Endodermal cell (in vitro differentiated cells): ENCODE measurements at regions not wholly inside any gene's neighbourhood (a gene's known extent, or its start where the extent isn't known, plus 50 kb on each side); places are given as distances from the start of the nearest gene placed in this dataset.

Experiments used
- DNase-seq: peaks from one replicate; pipeline ENCODE4 v3.0.0-alpha.2; 2017
- H3K27ac ChIP-seq: 2 replicates; pipeline ENCODE4 v1.5.1; 2013; ENCODE audit warnings: mild to moderate bottlenecking, low read depth, low read length, moderate library complexity
- H3K27me3 ChIP-seq: 2 replicates; pipeline ENCODE4 v1.6.1; 2013; ENCODE audit warnings: mild to moderate bottlenecking, low read length, moderate library complexity; ENCODE audit not compliant: insufficient read depth, control insufficient read depth, poor library complexity, severe bottlenecking
- H3K36me3 ChIP-seq: 2 replicates; pipeline ENCODE4 v1.7.0; 2013; ENCODE audit warnings: mild to moderate bottlenecking, low read length, moderate library complexity; ENCODE audit not compliant: control insufficient read depth, insufficient read depth
- H3K4me1 ChIP-seq: one replicate; pipeline ENCODE4 v1.7.0; 2013; ENCODE audit warnings: low read length; ENCODE audit not compliant: control insufficient read depth, insufficient read depth
- H3K4me3 ChIP-seq: 2 replicates; pipeline ENCODE4 v1.5.1; 2013; ENCODE audit warnings: mild to moderate bottlenecking, low read length, moderate library complexity
- H3K9ac ChIP-seq: 2 replicates; pipeline ENCODE4 v1.6.1; 2013; ENCODE audit warnings: mild to moderate bottlenecking, low read length, moderate library complexity; ENCODE audit not compliant: poor library complexity, severe bottlenecking; ENCODE audit errors: extremely low read depth
- H3K9me3 ChIP-seq: 2 replicates; pipeline ENCODE4 v1.6.1; 2013; ENCODE audit warnings: mild to moderate bottlenecking, low read length, moderate library complexity; ENCODE audit not compliant: control insufficient read depth
- H3K27ac Mint-ChIP-seq: 2 replicates; pipeline ENCODE4 v1.8.0; 2020; ENCODE audit warnings: mixed read lengths
- H3K27me3 Mint-ChIP-seq: 2 replicates; pipeline ENCODE4 v1.8.0; 2021; ENCODE audit warnings: mild to moderate bottlenecking, mixed read lengths; ENCODE audit not compliant: insufficient read depth
- H3K36me3 Mint-ChIP-seq: 2 replicates; pipeline ENCODE4 v1.8.0; 2020; ENCODE audit warnings: low read depth, mixed read lengths
- H3K4me1 Mint-ChIP-seq: 2 replicates; pipeline ENCODE4 v1.8.0; 2020; ENCODE audit warnings: mixed read lengths
- H3K4me3 Mint-ChIP-seq: 2 replicates; pipeline ENCODE4 v1.8.0; 2020; ENCODE audit warnings: mild to moderate bottlenecking, moderate library complexity, mixed read lengths
- H3K9me3 Mint-ChIP-seq: 2 replicates; pipeline ENCODE4 v1.8.0; 2020; ENCODE audit warnings: mild to moderate bottlenecking, mixed read lengths
- WGBS, 2 experiments: methylation state at CpG; one replicate each; pipeline versions ENCODE4 v1.1.5 to v1.1.7; 2013; ENCODE audit warnings: missing lambda C conversion rate in 2 of 2, mixed read lengths in 1 of 2; ENCODE audit not compliant: insufficient coverage in 1 of 2, insufficient read length in 1 of 2; 5-methylcytosine and 5-hydroxymethylcytosine counted together
- TF ChIP-seq, protein P1 (sequence below): fragments of 200-600 bp; sonication (generic); conservative IDR thresholded peaks from 2 replicates; pipeline ENCODE4 v1.5.0; 2021; ENCODE audit warnings: antibody characterized with exemption, mild to moderate bottlenecking

DNA sequence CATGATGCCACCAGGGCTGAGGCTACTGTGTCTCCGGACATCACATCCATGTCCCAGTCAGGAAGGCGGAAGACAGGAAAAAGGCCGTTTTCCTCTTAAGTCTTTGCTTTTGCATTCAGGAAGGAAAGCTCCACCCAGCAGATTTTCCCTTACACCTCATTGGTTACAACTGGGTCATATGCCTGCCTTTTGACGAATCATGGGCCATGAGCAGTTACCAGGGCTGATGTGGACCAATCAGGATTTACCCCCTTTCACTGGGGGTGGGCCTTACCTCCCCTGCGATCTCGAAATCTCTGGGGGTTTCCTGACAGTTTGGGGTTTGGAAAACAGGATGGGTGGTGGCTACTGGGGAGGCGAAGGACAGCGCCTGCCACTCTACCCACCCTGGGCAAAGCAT is 52.5 kb upstream of the GRPEL1 start:
- 82 to 94% methylated on average over 6 to 8 of the region's 8 CpGs for WGBS, 2 experiments
- H3K9me3 ChIP-seq, result no peaks in the 10 kb centered on the region
- no peak overlapping the region for H3K27ac ChIP-seq
- no peaks in the 10 kb centered on the region for H3K4me1 ChIP-seq
- TF ChIP-seq, protein P1, sequence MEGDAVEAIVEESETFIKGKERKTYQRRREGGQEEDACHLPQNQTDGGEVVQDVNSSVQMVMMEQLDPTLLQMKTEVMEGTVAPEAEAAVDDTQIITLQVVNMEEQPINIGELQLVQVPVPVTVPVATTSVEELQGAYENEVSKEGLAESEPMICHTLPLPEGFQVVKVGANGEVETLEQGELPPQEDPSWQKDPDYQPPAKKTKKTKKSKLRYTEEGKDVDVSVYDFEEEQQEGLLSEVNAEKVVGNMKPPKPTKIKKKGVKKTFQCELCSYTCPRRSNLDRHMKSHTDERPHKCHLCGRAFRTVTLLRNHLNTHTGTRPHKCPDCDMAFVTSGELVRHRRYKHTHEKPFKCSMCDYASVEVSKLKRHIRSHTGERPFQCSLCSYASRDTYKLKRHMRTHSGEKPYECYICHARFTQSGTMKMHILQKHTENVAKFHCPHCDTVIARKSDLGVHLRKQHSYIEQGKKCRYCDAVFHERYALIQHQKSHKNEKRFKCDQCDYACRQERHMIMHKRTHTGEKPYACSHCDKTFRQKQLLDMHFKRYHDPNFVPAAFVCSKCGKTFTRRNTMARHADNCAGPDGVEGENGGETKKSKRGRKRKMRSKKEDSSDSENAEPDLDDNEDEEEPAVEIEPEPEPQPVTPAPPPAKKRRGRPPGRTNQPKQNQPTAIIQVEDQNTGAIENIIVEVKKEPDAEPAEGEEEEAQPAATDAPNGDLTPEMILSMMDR, result no peak
- no peak for DNase-seq
- no peak overlapping the region for H3K4me3 ChIP-seq
- Mint-ChIP-seq H3K27me3 (peaks cover 21% of the 10 kb centered on the region), H3K27ac (no peak overlapping the region), H3K4me1 (no peaks in the 10 kb centered on the region), H3K9me3 (no peaks in the 10 kb centered on the region), H3K4me3 (no peak overlapping the region), H3K36me3 (no peaks in the 10 kb centered on the region)
- no peak overlapping the region for H3K9ac ChIP-seq
- peaks cover 12% of the 10 kb centered on the region for H3K27me3 ChIP-seq
- no peaks in the 10 kb centered on the region for H3K36me3 ChIP-seq

GRCh38 chr4:7118013-7118832 is 50.4 kb upstream of the GRPEL1 start:
- no peaks in the 10 kb centered on the region for H3K36me3 Mint-ChIP-seq
- no peaks in the 10 kb centered on the region for H3K9me3 Mint-ChIP-seq
- no peaks in the 10 kb centered on the region for H3K9me3 ChIP-seq
- peaks cover 12% of the 10 kb centered on the region for H3K27me3 ChIP-seq
- H3K4me3 ChIP-seq, result no peak overlapping the region
- DNase-seq, result no peak
- H3K4me1 ChIP-seq, result no peaks in the 10 kb centered on the region
- WGBS, 2 experiments, result 80 to 90% methylated on average over 2 of the region's 2 CpGs
- TF ChIP-seq, protein P1, result no peak
- no peak overlapping the region for H3K27ac ChIP-seq
- H3K27ac Mint-ChIP-seq, result no peak overlapping the region
- no peak overlapping the region for H3K9ac ChIP-seq
- H3K4me1 Mint-ChIP-seq, result no peaks in the 10 kb centered on the region
- no peak overlapping the region for H3K4me3 Mint-ChIP-seq
- H3K27me3 Mint-ChIP-seq, result peaks cover 22% of the 10 kb centered on the region
- no peaks in the 10 kb centered on the region for H3K36me3 ChIP-seq
